ENCODE measurements at regions not wholly inside any gene's neighbourhood (a gene's known extent, or its start where the extent isn't known, plus 50 kb on each side); places are given as distances from the start of the nearest gene placed in this dataset.

DNA sequence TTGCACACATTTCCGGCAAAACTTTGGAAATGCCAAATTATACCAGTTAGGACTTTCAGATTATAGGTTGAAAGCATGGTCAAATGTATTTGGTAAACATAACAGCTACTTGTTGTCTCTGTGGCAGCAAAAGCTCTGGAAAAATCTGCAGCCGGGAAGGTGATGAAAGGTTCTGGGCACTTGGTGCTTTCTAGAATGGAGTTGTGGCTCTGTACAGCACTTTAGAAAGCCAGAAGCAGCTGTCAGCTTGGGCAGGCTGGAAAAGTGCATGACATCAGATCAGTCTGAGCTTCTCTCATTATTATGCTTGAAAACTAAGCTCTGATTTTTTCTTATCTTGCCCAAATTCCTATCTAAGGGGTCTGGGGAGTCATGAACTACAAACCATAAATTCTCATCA is 118.6 kb upstream of the MAST4 start:
- no peak overlapping the region for H3K9ac ChIP-seq (ENCODE audit: low read depth in 1 of 2, low read length in 2 of 2)
- H3K27ac ChIP-seq (ENCODE audit: low read depth in 1 of 2, low read length in 2 of 2): no peak overlapping the region
- H3K4me1 ChIP-seq (ENCODE audit: control insufficient read depth in 4 of 4, insufficient read depth in 4 of 4, low read length in 3 of 4): no peaks in the 10 kb centered on the region
- DNase-seq (ENCODE audit: low spot score): no peak
- TF ChIP-seq, protein P1, sequence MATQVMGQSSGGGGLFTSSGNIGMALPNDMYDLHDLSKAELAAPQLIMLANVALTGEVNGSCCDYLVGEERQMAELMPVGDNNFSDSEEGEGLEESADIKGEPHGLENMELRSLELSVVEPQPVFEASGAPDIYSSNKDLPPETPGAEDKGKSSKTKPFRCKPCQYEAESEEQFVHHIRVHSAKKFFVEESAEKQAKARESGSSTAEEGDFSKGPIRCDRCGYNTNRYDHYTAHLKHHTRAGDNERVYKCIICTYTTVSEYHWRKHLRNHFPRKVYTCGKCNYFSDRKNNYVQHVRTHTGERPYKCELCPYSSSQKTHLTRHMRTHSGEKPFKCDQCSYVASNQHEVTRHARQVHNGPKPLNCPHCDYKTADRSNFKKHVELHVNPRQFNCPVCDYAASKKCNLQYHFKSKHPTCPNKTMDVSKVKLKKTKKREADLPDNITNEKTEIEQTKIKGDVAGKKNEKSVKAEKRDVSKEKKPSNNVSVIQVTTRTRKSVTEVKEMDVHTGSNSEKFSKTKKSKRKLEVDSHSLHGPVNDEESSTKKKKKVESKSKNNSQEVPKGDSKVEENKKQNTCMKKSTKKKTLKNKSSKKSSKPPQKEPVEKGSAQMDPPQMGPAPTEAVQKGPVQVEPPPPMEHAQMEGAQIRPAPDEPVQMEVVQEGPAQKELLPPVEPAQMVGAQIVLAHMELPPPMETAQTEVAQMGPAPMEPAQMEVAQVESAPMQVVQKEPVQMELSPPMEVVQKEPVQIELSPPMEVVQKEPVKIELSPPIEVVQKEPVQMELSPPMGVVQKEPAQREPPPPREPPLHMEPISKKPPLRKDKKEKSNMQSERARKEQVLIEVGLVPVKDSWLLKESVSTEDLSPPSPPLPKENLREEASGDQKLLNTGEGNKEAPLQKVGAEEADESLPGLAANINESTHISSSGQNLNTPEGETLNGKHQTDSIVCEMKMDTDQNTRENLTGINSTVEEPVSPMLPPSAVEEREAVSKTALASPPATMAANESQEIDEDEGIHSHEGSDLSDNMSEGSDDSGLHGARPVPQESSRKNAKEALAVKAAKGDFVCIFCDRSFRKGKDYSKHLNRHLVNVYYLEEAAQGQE (IDR thresholded peaks at IDR 0.05): no peak
- no peak for TF ChIP-seq EGR1 (IDR thresholded peaks at IDR 0.05; ENCODE audit: low read depth in 2 of 2)
- TF ChIP-seq HNF4A (conservative IDR thresholded peaks at IDR 0.05): no peak
- TF ChIP-seq RAD21 (IDR thresholded peaks at IDR 0.05): no peak
- TF ChIP-seq, protein P2, sequence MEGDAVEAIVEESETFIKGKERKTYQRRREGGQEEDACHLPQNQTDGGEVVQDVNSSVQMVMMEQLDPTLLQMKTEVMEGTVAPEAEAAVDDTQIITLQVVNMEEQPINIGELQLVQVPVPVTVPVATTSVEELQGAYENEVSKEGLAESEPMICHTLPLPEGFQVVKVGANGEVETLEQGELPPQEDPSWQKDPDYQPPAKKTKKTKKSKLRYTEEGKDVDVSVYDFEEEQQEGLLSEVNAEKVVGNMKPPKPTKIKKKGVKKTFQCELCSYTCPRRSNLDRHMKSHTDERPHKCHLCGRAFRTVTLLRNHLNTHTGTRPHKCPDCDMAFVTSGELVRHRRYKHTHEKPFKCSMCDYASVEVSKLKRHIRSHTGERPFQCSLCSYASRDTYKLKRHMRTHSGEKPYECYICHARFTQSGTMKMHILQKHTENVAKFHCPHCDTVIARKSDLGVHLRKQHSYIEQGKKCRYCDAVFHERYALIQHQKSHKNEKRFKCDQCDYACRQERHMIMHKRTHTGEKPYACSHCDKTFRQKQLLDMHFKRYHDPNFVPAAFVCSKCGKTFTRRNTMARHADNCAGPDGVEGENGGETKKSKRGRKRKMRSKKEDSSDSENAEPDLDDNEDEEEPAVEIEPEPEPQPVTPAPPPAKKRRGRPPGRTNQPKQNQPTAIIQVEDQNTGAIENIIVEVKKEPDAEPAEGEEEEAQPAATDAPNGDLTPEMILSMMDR (IDR thresholded peaks at IDR 0.05; ENCODE audit: low read depth, low read length, missing input control): no peak
- TF ChIP-seq YY1 (IDR thresholded peaks at IDR 0.05): no peak
- no peak for TF ChIP-seq NR2F2 (IDR thresholded peaks at IDR 0.05)
- no peak for TF ChIP-seq TAF1 (conservative IDR thresholded peaks at IDR 0.05)
- TF ChIP-seq SP1 (IDR thresholded peaks at IDR 0.05): no peak
- TF ChIP-seq FOXA1 (IDR thresholded peaks at IDR 0.05): no peak
- TF ChIP-seq RXRA (IDR thresholded peaks at IDR 0.05): no peak
- TF ChIP-seq, protein P3, sequence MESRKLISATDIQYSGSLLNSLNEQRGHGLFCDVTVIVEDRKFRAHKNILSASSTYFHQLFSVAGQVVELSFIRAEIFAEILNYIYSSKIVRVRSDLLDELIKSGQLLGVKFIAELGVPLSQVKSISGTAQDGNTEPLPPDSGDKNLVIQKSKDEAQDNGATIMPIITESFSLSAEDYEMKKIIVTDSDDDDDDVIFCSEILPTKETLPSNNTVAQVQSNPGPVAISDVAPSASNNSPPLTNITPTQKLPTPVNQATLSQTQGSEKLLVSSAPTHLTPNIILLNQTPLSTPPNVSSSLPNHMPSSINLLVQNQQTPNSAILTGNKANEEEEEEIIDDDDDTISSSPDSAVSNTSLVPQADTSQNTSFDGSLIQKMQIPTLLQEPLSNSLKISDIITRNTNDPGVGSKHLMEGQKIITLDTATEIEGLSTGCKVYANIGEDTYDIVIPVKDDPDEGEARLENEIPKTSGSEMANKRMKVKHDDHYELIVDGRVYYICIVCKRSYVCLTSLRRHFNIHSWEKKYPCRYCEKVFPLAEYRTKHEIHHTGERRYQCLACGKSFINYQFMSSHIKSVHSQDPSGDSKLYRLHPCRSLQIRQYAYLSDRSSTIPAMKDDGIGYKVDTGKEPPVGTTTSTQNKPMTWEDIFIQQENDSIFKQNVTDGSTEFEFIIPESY (IDR thresholded peaks at IDR 0.05): no peak
- TF ChIP-seq FOXA2 (IDR thresholded peaks at IDR 0.05): no peak
- TF ChIP-seq, protein P4, sequence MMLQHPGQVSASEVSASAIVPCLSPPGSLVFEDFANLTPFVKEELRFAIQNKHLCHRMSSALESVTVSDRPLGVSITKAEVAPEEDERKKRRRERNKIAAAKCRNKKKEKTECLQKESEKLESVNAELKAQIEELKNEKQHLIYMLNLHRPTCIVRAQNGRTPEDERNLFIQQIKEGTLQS (IDR thresholded peaks at IDR 0.05): no peak
- no peak for TF ChIP-seq GABPA (IDR thresholded peaks at IDR 0.05 in 1 of 2, conservative IDR thresholded peaks at IDR 0.05 in 1 of 2)
- TF ChIP-seq, protein P5, sequence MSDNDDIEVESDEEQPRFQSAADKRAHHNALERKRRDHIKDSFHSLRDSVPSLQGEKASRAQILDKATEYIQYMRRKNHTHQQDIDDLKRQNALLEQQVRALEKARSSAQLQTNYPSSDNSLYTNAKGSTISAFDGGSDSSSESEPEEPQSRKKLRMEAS (IDR thresholded peaks at IDR 0.05): no peak
- no peak for TF ChIP-seq JUND (IDR thresholded peaks at IDR 0.05)
- no peak for TF ChIP-seq HNF4G (IDR thresholded peaks at IDR 0.05)
- peaks cover 2 to 7% (median 4%) of the 10 kb centered on the region in 4 donors for H3K9me3 ChIP-seq (ENCODE audit: control insufficient read depth in 4 of 4, low read length in 3 of 4)
- no peak overlapping the region for H3K4me3 ChIP-seq (ENCODE audit: low read depth in 1 of 3, low read length in 3 of 3)
- peaks cover 0 to 2% (median 0%) of the 10 kb centered on the region in 4 donors for H3K27me3 ChIP-seq (ENCODE audit: control insufficient read depth in 4 of 4, insufficient read depth in 4 of 4, low read length in 3 of 4)
- H3K36me3 ChIP-seq (ENCODE audit: control insufficient read depth in 4 of 4, insufficient read depth in 3 of 4, low read depth in 1 of 4, low read length in 3 of 4): no peaks in the 10 kb centered on the region
- WGBS: 84% methylated on average over 2 of the region's 2 CpGs

Measured in liver (tissue), 8 donors.